HEK293 (cell line): ENCODE measurements at regions not wholly inside any gene's neighbourhood (a gene's known extent, or its start where the extent isn't known, plus 50 kb on each side); places are given as distances from the start of the nearest gene placed in this dataset.

ENCODE experiments used
- CTCF ChIA-PET: fragments of 350-600 bp; formaldehyde crosslinking; extraction: SDS; loops from one replicate; lab custom pipeline; 2021; ENCODE audit warnings: antibody characterized with exemption; lab: Yijun Ruan, JAX
- POLR2A ChIA-PET: fragments of 300-600 bp; formaldehyde crosslinking; extraction: SDS; loops from one replicate; lab custom pipeline; 2020; ENCODE audit warnings: antibody characterized with exemption, inconsistent platforms; lab: Yijun Ruan, JAX
- H3K27ac ChIP-seq: fragments of 200-500 bp; sonication (Bioruptor generic); 2 replicates; pipeline ENCODE4 v1.5.1; 2014; ENCODE audit warnings: low read depth, low read length, control low read depth, inconsistent platforms; ENCODE audit errors: extremely low read depth
- H3K36me3 ChIP-seq, 2 experiments: fragments of 200-500 bp in 1 of 2; sonication (Bioruptor generic) in 1 of 2; 1 replicate in 1 of 2; 2 replicates in 1 of 2; pipeline ENCODE4 v1.5.1; 2014 to 2017; ENCODE audit warnings: inconsistent platforms in 2 of 2, low read length in 2 of 2; ENCODE audit not compliant: control insufficient read depth in 2 of 2, insufficient read depth in 1 of 2
- H3K4me1 ChIP-seq: fragments of 200-500 bp; sonication (Bioruptor generic); 2 replicates; pipeline ENCODE4 v1.5.1; 2014; ENCODE audit warnings: mild to moderate bottlenecking, low read length, inconsistent platforms; ENCODE audit not compliant: control insufficient read depth, insufficient read depth
- H3K4me3 ChIP-seq: 2 replicates; pipeline ENCODE4 v1.5.1; 2011; ENCODE audit warnings: low read depth, mild to moderate bottlenecking, control low read depth, low read length, moderate library complexity
- H3K9me3 ChIP-seq: fragments of 200-500 bp; sonication (Bioruptor generic); 2 replicates; pipeline ENCODE4 v1.5.1; 2014; ENCODE audit warnings: low read depth, low read length, inconsistent platforms; ENCODE audit not compliant: control insufficient read depth, insufficient read depth
- BCL11B ChIP-seq: fragments of 450-650 bp; formaldehyde crosslinking; IDR thresholded peaks from 2 replicates; pipeline ENCODE4 v1.5.1; 2016; ENCODE audit warnings: low read depth, missing biosample characterization, missing genetic modification characterization
- EGR2 ChIP-seq: fragments of 450-650 bp; formaldehyde crosslinking; IDR thresholded peaks from 2 replicates; pipeline ENCODE4 v1.5.1; 2016; ENCODE audit warnings: low read depth, missing biosample characterization, missing genetic modification characterization
- GFI1B ChIP-seq: fragments of 450-650 bp; formaldehyde crosslinking; IDR thresholded peaks from 2 replicates; pipeline ENCODE4 v1.5.1; 2016; ENCODE audit warnings: missing biosample characterization, missing genetic modification characterization
- GLIS1 ChIP-seq: fragments of 450-650 bp; formaldehyde crosslinking; IDR thresholded peaks from 2 replicates; pipeline ENCODE4 v1.5.1; 2016; ENCODE audit warnings: missing biosample characterization, missing genetic modification characterization
- MEIS1 ChIP-seq: sonication (generic); formaldehyde crosslinking; IDR thresholded peaks from 2 replicates; pipeline ENCODE4 v1.8.1; 2022; ENCODE audit warnings: missing genetic modification reagents, mild to moderate bottlenecking, borderline replicate concordance
- PATZ1 ChIP-seq: fragments of 450-650 bp; formaldehyde crosslinking; IDR thresholded peaks from 2 replicates; pipeline ENCODE4 v1.5.1; 2016; ENCODE audit warnings: missing biosample characterization, missing genetic modification characterization
- REST ChIP-seq: fragments of 450-650 bp; formaldehyde crosslinking; IDR thresholded peaks from 2 replicates; pipeline ENCODE4 v1.5.1; 2016; ENCODE audit warnings: missing biosample characterization, missing genetic modification characterization
- SP7 ChIP-seq: fragments of 450-650 bp; formaldehyde crosslinking; IDR thresholded peaks from 2 replicates; pipeline ENCODE4 v1.5.1; 2016; ENCODE audit warnings: missing biosample characterization, missing genetic modification characterization
- WT1 ChIP-seq: fragments of 450-650 bp; formaldehyde crosslinking; IDR thresholded peaks from 2 replicates; pipeline ENCODE4 v1.5.1; 2016; ENCODE audit warnings: missing biosample characterization, missing genetic modification characterization
- ZBTB26 ChIP-seq: fragments of 450-650 bp; formaldehyde crosslinking; optimal IDR thresholded peaks from 2 replicates; pipeline ENCODE3; 2016; ENCODE audit warnings: missing biosample characterization, mild to moderate bottlenecking, missing genetic modification characterization
- ZFP3 ChIP-seq: fragments of 450-650 bp; formaldehyde crosslinking; IDR thresholded peaks from 2 replicates; pipeline ENCODE4 v1.5.1; 2016; ENCODE audit warnings: low read depth, missing biosample characterization, missing genetic modification characterization
- ZFP41 ChIP-seq: fragments of 450-650 bp; formaldehyde crosslinking; IDR thresholded peaks from 2 replicates; pipeline ENCODE4 v1.5.1; 2016; ENCODE audit warnings: missing biosample characterization, missing genetic modification characterization, borderline replicate concordance
- ZNF266 ChIP-seq: fragments of 450-650 bp; formaldehyde crosslinking; IDR thresholded peaks from 2 replicates; pipeline ENCODE4 v1.5.1; 2016; ENCODE audit warnings: missing biosample characterization, missing genetic modification characterization, low read depth
- ZNF37A ChIP-seq: fragments of 450-650 bp; IDR thresholded peaks from 2 replicates; pipeline ENCODE4 v1.5.1; 2018; ENCODE audit warnings: missing biosample characterization, missing genetic modification characterization
- ZNF404 ChIP-seq: fragments of 450-650 bp; formaldehyde crosslinking; IDR thresholded peaks from 2 replicates; pipeline ENCODE4 v1.5.1; 2017; ENCODE audit warnings: missing biosample characterization, missing genetic modification characterization
- ZNF433 ChIP-seq: fragments of 450-650 bp; formaldehyde crosslinking; IDR thresholded peaks from 2 replicates; pipeline ENCODE4 v1.5.1; 2016; ENCODE audit warnings: missing biosample characterization, missing genetic modification characterization, low read depth
- ZNF473 ChIP-seq: fragments of 450-650 bp; formaldehyde crosslinking; IDR thresholded peaks from 2 replicates; pipeline ENCODE4 v1.5.1; 2017; ENCODE audit warnings: missing biosample characterization, missing genetic modification characterization
- ZNF513 ChIP-seq: fragments of 450-650 bp; IDR thresholded peaks from 2 replicates; pipeline ENCODE4 v1.5.1; 2018; ENCODE audit warnings: missing biosample characterization, missing genetic modification characterization
- ZNF558 ChIP-seq: fragments of 450-650 bp; formaldehyde crosslinking; IDR thresholded peaks from 2 replicates; pipeline ENCODE4 v1.5.1; 2016; ENCODE audit warnings: missing biosample characterization, missing genetic modification characterization
- ZNF623 ChIP-seq: fragments of 450-650 bp; formaldehyde crosslinking; IDR thresholded peaks from 2 replicates; pipeline ENCODE4 v1.5.1; 2016; ENCODE audit warnings: missing biosample characterization, missing genetic modification characterization
- ZNF670 ChIP-seq: fragments of 450-650 bp; formaldehyde crosslinking; IDR thresholded peaks from 2 replicates; pipeline ENCODE4 v1.5.1; 2016; ENCODE audit warnings: missing biosample characterization, missing genetic modification characterization, low read depth
- ZNF677 ChIP-seq: fragments of 450-650 bp; IDR thresholded peaks from 2 replicates; pipeline ENCODE4 v1.5.0; 2018; ENCODE audit warnings: missing biosample characterization, mild to moderate bottlenecking, missing genetic modification characterization, moderate library complexity
- ZNF692 ChIP-seq: fragments of 450-650 bp; formaldehyde crosslinking; IDR thresholded peaks from 2 replicates; pipeline ENCODE4 v1.5.1; 2016; ENCODE audit warnings: missing biosample characterization, missing genetic modification characterization
- ZXDB ChIP-seq: fragments of 450-650 bp; formaldehyde crosslinking; IDR thresholded peaks from 2 replicates; pipeline ENCODE4 v1.5.1; 2016; ENCODE audit warnings: missing biosample characterization, missing genetic modification characterization

GRCh38 chr15:47212222-47213010, 504.9 kb upstream of the SEMA6D start:
- POLR2A ChIA-PET, result no interaction called here
- TF ChIP-seq SP7 (tag by site-specific recombination) (no peak), ZNF433 (tag by site-specific recombination) (no peak), ZFP3 (tag by site-specific recombination) (no peak), ZNF266 (tag by site-specific recombination) (no peak), ZFP41 (tag by site-specific recombination) (no peak), ZNF670 (tag by site-specific recombination) (no peak), BCL11B (tag by site-specific recombination) (no peak), ZNF37A (no peak), ZNF404 (tag by site-specific recombination) (no peak), ZNF473 (tag by site-specific recombination) (no peak), MEIS1 (no peak), REST (no peak), ZNF677 (tag by site-specific recombination) (no peak), ZNF513 (tag by site-specific recombination) (no peak), WT1 (no peak), EGR2 (tag by site-specific recombination) (no peak), ZBTB26 (tag by site-specific recombination) (no peak), ZXDB (tag by site-specific recombination) (no peak), ZNF558 (no peak)

GRCh38 chr15:47213883-47214282, 503.4 kb upstream of the SEMA6D start:
- Histone ChIP-seq H3K9me3 (no peaks in the 10 kb centered on the region), H3K27ac (no peak overlapping the region), H3K4me3 (no peak overlapping the region), H3K36me3 (no peaks in the 10 kb centered on the region), H3K4me1 (no peaks in the 10 kb centered on the region)
- ChIA-PET CTCF (no interaction called here), POLR2A (no interaction called here)
- TF ChIP-seq ZNF623 (tag by site-specific recombination) (no peak), PATZ1 (no peak), ZNF692 (tag by site-specific recombination) (no peak), GFI1B (tag by site-specific recombination) (no peak), ZBTB26 (tag by site-specific recombination) (no peak), GLIS1 (tag by site-specific recombination) (no peak)

More at GRCh38 chr15:47212222-47213010, 504.9 kb upstream of the SEMA6D start:
- Histone ChIP-seq H3K27ac (no peak overlapping the region), H3K9me3 (no peaks in the 10 kb centered on the region), H3K4me1 (no peaks in the 10 kb centered on the region), H3K36me3 (no peaks in the 10 kb centered on the region), H3K4me3 (no peak overlapping the region)
- CTCF ChIA-PET, result no interaction called here
